HepG2 (cell line): ENCODE measurements at regions not wholly inside any gene's neighbourhood (a gene's known extent, or its start where the extent isn't known, plus 50 kb on each side); places are given as distances from the start of the nearest gene placed in this dataset.

ENCODE experiments used
- ATAC-seq: fragments of 200-7000 bp; cut with Tn5 transposase; 3 replicates; pipeline ENCODE4 v1.9.1; 2020; ENCODE audit warnings: mild to moderate bottlenecking, moderate library complexity
- BruUV-seq: library from RNA; stranded (reverse); fragments of 400-500 nt; replicated peaks from 2 replicates; lab custom pipeline; 2021; lab: Mats Ljungman, UMichigan
- CTCF ChIA-PET: fragments of 300-600 bp; formaldehyde crosslinking; extraction: SDS; loops from one replicate; lab custom pipeline; 2021; ENCODE audit warnings: low total read pairs, inconsistent platforms, low intra/inter-chr PET ratio; lab: Yijun Ruan, JAX
- POLR2A ChIA-PET: fragments of 350-600 bp; sonication (Branson Sonifier 250); formaldehyde crosslinking; loops from one replicate; lab custom pipeline; 2020; ENCODE audit warnings: antibody characterized with exemption, inconsistent platforms; lab: Yijun Ruan, JAX
- DNase-seq: peaks from one replicate; pipeline ENCODE4 v3.0.0-alpha.2; 2015; ENCODE audit warnings: low spot score
- FAIRE-seq: peaks from 3 replicates; lab custom pipeline; 2011; peaks lifted over from hg19 to GRCh38; lab: Jason Lieb, UNC
- H2AFZ ChIP-seq: one replicate; pipeline ENCODE4 v1.6.1; 2011; ENCODE audit warnings: low read length, inconsistent platforms
- H3K27ac ChIP-seq: fragments of 300-600 bp; 3 replicates; pipeline ENCODE4 v1.8.0; 2011; ENCODE audit warnings: mixed run types, mild to moderate bottlenecking, mixed read lengths, low read length, inconsistent platforms; ENCODE audit not compliant: insufficient read depth; ENCODE audit errors: extremely low read length
- H3K27me3 ChIP-seq, 2 experiments: fragments of 200-600 bp in 1 of 2; 2 replicates in 1 of 2; 3 replicates in 1 of 2; pipeline versions ENCODE4 v1.6.0 to v1.8.0; 2011; ENCODE audit warnings: low read length in 2 of 2, mild to moderate bottlenecking in 2 of 2, moderate library complexity in 2 of 2, inconsistent platforms in 1 of 2; ENCODE audit not compliant: insufficient read depth in 2 of 2, control insufficient read depth in 1 of 2
- H3K36me3 ChIP-seq, 2 experiments: fragments of 200-600 bp in 1 of 2; replicated peaks in 1 of 2; 2 replicates in 1 of 2; 3 replicates in 1 of 2; pipeline versions ENCODE4 v1.5.1 to v1.8.0; 2011; ENCODE audit warnings: low read length in 2 of 2, inconsistent platforms in 1 of 2; ENCODE audit not compliant: insufficient read depth in 2 of 2, control insufficient read depth in 1 of 2
- H3K4me1 ChIP-seq: 2 replicates; pipeline ENCODE4 v1.5.1; 2012; ENCODE audit warnings: low read length, inconsistent platforms; ENCODE audit not compliant: insufficient read depth
- H3K4me2 ChIP-seq: 2 replicates; pipeline ENCODE4 v1.6.0; 2011; ENCODE audit warnings: low read depth, low read length, inconsistent platforms
- H3K4me3 ChIP-seq, 3 experiments: fragments of 200-600 bp in 1 of 3; sonication (generic), shearing (Covaris generic) in 1 of 3; replicated peaks in 1 of 3; 2 replicates each; pipeline ENCODE4 v1.5.1; 2011 to 2016; ENCODE audit warnings: low read length in 3 of 3, inconsistent platforms in 2 of 3, low read depth in 2 of 3, mild to moderate bottlenecking in 2 of 3, control low read depth in 1 of 3, mixed read lengths in 1 of 3; ENCODE audit not compliant: insufficient read depth in 1 of 3
- H3K79me2 ChIP-seq: one replicate; pipeline ENCODE4 v1.6.1; 2011; ENCODE audit warnings: low read length, inconsistent platforms; ENCODE audit not compliant: insufficient read depth
- H3K9ac ChIP-seq: 2 replicates; pipeline ENCODE4 v1.6.0; 2011; ENCODE audit warnings: mild to moderate bottlenecking, low read depth, low read length, inconsistent platforms; ENCODE audit not compliant: insufficient read depth
- H3K9me3 ChIP-seq: 2 replicates; pipeline ENCODE4 v1.5.1; 2012; ENCODE audit warnings: mild to moderate bottlenecking, low read length
- H4K20me1 ChIP-seq: 2 replicates; pipeline ENCODE4 v1.6.0; 2011; ENCODE audit warnings: inconsistent platforms, mild to moderate bottlenecking, low read length, moderate library complexity; ENCODE audit not compliant: insufficient read depth
- MAFG ChIP-seq: sonication (generic); formaldehyde crosslinking; IDR thresholded peaks from 2 replicates; pipeline ENCODE4 v1.5.1; 2020; ENCODE audit warnings: mild to moderate bottlenecking, missing genetic modification reagents
- MXI1 ChIP-seq: IDR thresholded peaks from 3 replicates; pipeline ENCODE4 v1.6.1; 2012; ENCODE audit warnings: low read depth, low read length, inconsistent platforms, borderline replicate concordance
- RBFOX2 ChIP-seq: fragments of 200-400 bp; formaldehyde crosslinking; IDR thresholded peaks from 2 replicates; pipeline ENCODE4 v1.6.1; 2017; ENCODE audit warnings: low read depth, mild to moderate bottlenecking, low read length
- ZFYVE20 ChIP-seq: sonication (generic); formaldehyde crosslinking; IDR thresholded peaks from 2 replicates; pipeline ENCODE4 v1.8.0; 2023; ENCODE audit warnings: low read depth, mild to moderate bottlenecking, moderate library complexity, missing genetic modification reagents, borderline replicate concordance
- ZNF552 ChIP-seq: sonication (generic); formaldehyde crosslinking; IDR thresholded peaks from 2 replicates; pipeline ENCODE4 v1.9.0; 2022; ENCODE audit warnings: missing genetic modification reagents, mild to moderate bottlenecking, borderline replicate concordance
- ZNF569 ChIP-seq: sonication (generic); formaldehyde crosslinking; IDR thresholded peaks from 2 replicates; pipeline ENCODE4 v1.5.0; 2020; ENCODE audit warnings: mild to moderate bottlenecking, missing genetic modification reagents, moderate library complexity, borderline replicate concordance
- whole genome bisulfite sequencing: methylation state at CpG from one replicate; pipeline ENCODE4 v1.1.6; 2017; ENCODE audit warnings: low lambda C conversion rate; 5-methylcytosine and 5-hydroxymethylcytosine counted together
- in situ Hi-C: cut with HindIII; loops from 2 replicates; pipeline ENCODE4 v1.10.0; 2017; ENCODE audit warnings: low pct_unique_long_range_greater_than_20kb; ENCODE audit not compliant: extremely low pct_ligation_motif_present
- intact Hi-C: fragments of 100-400 bp; cut with micrococcal nuclease; formaldehyde crosslinking; loops from one replicate; pipeline ENCODE4 v1.10.0; 2022; ENCODE audit not compliant: unreplicated experiment
- TF ChIP-seq, protein P1 (sequence below): sonication (generic); formaldehyde crosslinking; IDR thresholded peaks from 2 replicates; pipeline ENCODE4 v1.4.0; 2020; ENCODE audit warnings: missing genetic modification reagents, borderline replicate concordance
- TF ChIP-seq, protein P2 (sequence below): IDR thresholded peaks from 2 replicates; pipeline ENCODE4 v1.6.1; 2018; ENCODE audit warnings: missing genetic modification reagents, mild to moderate bottlenecking, missing compliant biosample characterization

DNA sequence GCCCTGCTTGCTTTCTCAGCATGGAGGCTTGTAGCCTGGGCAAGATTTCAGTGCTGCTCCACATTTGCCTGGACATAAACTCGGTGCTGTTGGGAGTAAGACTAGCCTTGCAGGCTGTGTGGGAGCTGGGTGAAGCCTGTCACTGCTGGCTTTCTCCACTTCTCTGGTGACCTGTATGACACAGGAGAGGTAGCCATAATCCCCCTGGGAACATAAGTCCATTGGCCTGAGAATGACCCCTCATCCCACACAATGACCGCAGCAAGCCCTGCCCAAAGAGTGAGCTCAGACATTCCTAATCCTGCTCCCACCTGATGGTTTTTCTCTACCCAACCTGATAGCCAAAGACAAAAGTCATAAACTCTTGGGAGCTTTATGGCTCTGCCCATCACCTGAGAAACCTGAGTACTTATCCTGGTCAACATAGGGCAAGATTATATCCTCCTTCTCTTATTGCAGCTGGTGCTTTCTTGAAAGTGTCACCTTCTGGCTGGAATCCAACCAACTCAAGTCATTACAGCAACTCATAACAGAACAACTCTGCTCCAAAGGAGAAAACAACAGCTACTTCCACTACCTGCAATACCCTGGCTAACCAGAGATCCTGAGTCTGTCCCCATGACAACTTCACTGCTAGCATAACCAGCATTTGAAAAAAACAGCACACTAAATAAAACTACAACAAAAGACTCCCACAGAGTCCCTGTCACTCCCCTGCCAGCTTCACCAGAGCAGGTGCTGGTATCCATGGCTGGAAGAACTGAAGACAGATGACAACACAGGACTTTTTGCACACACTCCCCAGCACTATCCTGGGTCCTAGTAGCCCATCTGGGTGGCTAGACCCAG lies 834.4 kb upstream of the DDX18 start:
- Histone ChIP-seq H2AFZ (no peak overlapping the region), H3K27ac (no peak overlapping the region), H3K9ac (no peak overlapping the region), H3K79me2 (no peaks in the 10 kb centered on the region), H3K27me3 (no peaks in the 10 kb centered on the region), H3K4me1 (no peaks in the 10 kb centered on the region), H3K9me3 (peaks cover 90% of the 10 kb centered on the region), H4K20me1 (no peaks in the 10 kb centered on the region), H3K36me3 (no peaks in the 10 kb centered on the region), H3K4me3 (no peak overlapping the region), H3K4me2 (no peak overlapping the region)
- FAIRE-seq, result no peak
- CTCF ChIA-PET, result no interaction called here
- BruUV-seq, result no TSS peak
- in situ Hi-C loops, result no loop called here
- ATAC-seq, result no peak
- intact Hi-C loops, result no loop called here
- no peak for DNase-seq
- 0% methylated on average over 1 of the region's 2 CpGs for WGBS
- TF ChIP-seq, protein P1, sequence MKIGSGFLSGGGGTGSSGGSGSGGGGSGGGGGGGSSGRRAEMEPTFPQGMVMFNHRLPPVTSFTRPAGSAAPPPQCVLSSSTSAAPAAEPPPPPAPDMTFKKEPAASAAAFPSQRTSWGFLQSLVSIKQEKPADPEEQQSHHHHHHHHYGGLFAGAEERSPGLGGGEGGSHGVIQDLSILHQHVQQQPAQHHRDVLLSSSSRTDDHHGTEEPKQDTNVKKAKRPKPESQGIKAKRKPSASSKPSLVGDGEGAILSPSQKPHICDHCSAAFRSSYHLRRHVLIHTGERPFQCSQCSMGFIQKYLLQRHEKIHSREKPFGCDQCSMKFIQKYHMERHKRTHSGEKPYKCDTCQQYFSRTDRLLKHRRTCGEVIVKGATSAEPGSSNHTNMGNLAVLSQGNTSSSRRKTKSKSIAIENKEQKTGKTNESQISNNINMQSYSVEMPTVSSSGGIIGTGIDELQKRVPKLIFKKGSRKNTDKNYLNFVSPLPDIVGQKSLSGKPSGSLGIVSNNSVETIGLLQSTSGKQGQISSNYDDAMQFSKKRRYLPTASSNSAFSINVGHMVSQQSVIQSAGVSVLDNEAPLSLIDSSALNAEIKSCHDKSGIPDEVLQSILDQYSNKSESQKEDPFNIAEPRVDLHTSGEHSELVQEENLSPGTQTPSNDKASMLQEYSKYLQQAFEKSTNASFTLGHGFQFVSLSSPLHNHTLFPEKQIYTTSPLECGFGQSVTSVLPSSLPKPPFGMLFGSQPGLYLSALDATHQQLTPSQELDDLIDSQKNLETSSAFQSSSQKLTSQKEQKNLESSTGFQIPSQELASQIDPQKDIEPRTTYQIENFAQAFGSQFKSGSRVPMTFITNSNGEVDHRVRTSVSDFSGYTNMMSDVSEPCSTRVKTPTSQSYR, result no peak
- TF ChIP-seq ZNF569 (CRISPR knock-in tag) (no peak), ZFYVE20 (CRISPR knock-in tag) (no peak), RBFOX2 (no peak), MXI1 (no peak), ZNF552 (CRISPR knock-in tag) (no peak), MAFG (CRISPR knock-in tag) (no peak)
- TF ChIP-seq, protein P2, sequence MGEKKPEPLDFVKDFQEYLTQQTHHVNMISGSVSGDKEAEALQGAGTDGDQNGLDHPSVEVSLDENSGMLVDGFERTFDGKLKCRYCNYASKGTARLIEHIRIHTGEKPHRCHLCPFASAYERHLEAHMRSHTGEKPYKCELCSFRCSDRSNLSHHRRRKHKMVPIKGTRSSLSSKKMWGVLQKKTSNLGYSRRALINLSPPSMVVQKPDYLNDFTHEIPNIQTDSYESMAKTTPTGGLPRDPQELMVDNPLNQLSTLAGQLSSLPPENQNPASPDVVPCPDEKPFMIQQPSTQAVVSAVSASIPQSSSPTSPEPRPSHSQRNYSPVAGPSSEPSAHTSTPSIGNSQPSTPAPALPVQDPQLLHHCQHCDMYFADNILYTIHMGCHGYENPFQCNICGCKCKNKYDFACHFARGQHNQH (CRISPR knock-in tag), result no peak
- TF ChIP-seq, all 625 proteins: peak for 0
- POLR2A ChIA-PET, result no interaction called here
